Chondrocyte (in vitro differentiated cells): ENCODE measurements at regions not wholly inside any gene's neighbourhood (a gene's known extent, or its start where the extent isn't known, plus 50 kb on each side); places are given as distances from the start of the nearest gene placed in this dataset.

ENCODE experiments used
- DNase-seq: peaks from one replicate; pipeline ENCODE4 v3.0.0; 2021; ENCODE audit warnings: mixed read lengths, low spot score
- H3K27ac Mint-ChIP-seq: one replicate; pipeline ENCODE4 v1.8.0; 2021; ENCODE audit warnings: mild to moderate bottlenecking, moderate library complexity, mixed read lengths; ENCODE audit not compliant: unreplicated experiment
- H3K27me3 Mint-ChIP-seq: 2 replicates; pipeline ENCODE4 v1.8.0; 2021; ENCODE audit warnings: low read depth, mixed read lengths
- H3K36me3 Mint-ChIP-seq: 2 replicates; pipeline ENCODE4 v1.8.0; 2021; ENCODE audit warnings: low read depth, mixed read lengths
- H3K4me1 Mint-ChIP-seq: 2 replicates; pipeline ENCODE4 v1.8.0; 2021; ENCODE audit warnings: low read depth, mild to moderate bottlenecking, mixed read lengths
- H3K4me3 Mint-ChIP-seq: one replicate; pipeline ENCODE4 v1.8.0; 2021; ENCODE audit warnings: mild to moderate bottlenecking, moderate library complexity, mixed read lengths; ENCODE audit not compliant: unreplicated experiment
- H3K9me3 Mint-ChIP-seq: 2 replicates; pipeline ENCODE4 v1.8.0; 2021; ENCODE audit warnings: low read depth, mixed read lengths
- TF ChIP-seq, protein P1 (sequence below): fragments of 200-600 bp; sonication (generic); IDR thresholded peaks from 2 replicates; pipeline ENCODE4 v1.5.0; 2021; ENCODE audit warnings: antibody characterized with exemption, mild to moderate bottlenecking, moderate library complexity

DNA sequence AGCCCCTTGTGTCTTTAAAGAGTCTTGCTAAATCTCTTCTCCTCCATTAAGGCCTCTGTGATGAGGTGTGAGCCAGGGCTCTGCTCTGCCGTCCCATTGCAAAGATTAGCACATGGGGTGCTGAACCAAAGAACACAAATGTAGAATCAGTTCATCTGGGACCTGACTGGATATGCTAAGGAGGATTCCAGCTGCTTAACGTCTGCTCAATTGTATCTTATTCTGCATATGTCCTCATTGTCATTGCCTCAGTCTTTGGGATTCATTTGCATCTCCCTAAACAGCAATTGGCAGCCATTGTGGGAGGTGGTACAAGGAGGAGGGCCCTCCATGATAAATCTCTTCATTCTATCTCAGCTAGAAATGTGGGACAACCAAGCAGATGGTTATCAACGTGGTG is 106.3 kb upstream of the ADAMTS18 start:
- Mint-ChIP-seq H3K4me1 (no peaks in the 10 kb centered on the region), H3K4me3 (no peak overlapping the region), H3K36me3 (no peaks in the 10 kb centered on the region), H3K27me3 (peaks cover 5% of the 10 kb centered on the region), H3K27ac (no peak overlapping the region), H3K9me3 (no peaks in the 10 kb centered on the region)
- no peak for DNase-seq
- TF ChIP-seq, protein P1, sequence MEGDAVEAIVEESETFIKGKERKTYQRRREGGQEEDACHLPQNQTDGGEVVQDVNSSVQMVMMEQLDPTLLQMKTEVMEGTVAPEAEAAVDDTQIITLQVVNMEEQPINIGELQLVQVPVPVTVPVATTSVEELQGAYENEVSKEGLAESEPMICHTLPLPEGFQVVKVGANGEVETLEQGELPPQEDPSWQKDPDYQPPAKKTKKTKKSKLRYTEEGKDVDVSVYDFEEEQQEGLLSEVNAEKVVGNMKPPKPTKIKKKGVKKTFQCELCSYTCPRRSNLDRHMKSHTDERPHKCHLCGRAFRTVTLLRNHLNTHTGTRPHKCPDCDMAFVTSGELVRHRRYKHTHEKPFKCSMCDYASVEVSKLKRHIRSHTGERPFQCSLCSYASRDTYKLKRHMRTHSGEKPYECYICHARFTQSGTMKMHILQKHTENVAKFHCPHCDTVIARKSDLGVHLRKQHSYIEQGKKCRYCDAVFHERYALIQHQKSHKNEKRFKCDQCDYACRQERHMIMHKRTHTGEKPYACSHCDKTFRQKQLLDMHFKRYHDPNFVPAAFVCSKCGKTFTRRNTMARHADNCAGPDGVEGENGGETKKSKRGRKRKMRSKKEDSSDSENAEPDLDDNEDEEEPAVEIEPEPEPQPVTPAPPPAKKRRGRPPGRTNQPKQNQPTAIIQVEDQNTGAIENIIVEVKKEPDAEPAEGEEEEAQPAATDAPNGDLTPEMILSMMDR = no peak

DNA sequence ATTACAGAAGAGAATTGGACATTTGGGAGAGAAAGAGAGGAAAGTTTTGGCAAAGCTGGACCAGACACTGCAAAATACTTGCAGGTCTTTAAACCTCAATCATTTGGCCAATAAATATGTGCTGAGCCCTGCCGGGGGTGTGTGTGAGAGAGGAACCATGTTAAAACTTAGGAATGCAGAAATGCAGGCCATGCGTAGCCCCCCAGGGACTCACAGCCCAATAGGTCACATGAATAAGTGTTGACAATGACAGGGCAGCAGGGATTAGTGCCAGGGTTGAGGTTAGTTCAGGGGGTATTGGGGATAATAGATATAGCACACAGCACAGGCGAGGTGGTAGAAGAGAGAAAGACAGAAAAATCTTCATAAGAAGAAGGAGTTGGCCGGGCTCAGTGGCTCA is 113.3 kb upstream of the ADAMTS18 start:
- H3K9me3 Mint-ChIP-seq = no peaks in the 10 kb centered on the region
- H3K27ac Mint-ChIP-seq = no peak overlapping the region
- TF ChIP-seq, protein P1 = no peak
- H3K4me3 Mint-ChIP-seq = no peak overlapping the region
- H3K36me3 Mint-ChIP-seq = no peaks in the 10 kb centered on the region
- no peaks in the 10 kb centered on the region for H3K4me1 Mint-ChIP-seq
- H3K27me3 Mint-ChIP-seq = peaks cover 5% of the 10 kb centered on the region
- no peak for DNase-seq

DNA sequence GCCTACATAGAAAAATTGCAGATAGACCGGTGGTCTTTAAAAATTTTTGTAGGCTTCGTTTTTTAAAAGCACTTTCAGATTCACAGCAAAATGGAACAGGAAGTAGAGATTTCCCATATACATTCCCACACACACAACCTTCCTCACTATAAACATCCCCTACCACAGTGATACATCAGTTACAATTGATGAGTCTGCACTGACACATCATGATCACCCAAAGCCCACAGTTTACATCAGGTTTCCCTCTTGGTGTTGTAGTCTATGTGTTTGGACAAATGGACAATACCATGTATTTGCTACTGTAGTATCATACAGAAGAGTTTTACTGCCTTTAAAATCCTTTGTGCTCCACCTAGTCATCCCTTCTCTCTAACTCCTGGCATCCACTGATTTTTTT is 113.9 kb upstream of the ADAMTS18 start:
- TF ChIP-seq, protein P1 = no peak
- Mint-ChIP-seq H3K4me3 (no peak overlapping the region), H3K27me3 (peaks cover 5% of the 10 kb centered on the region), H3K4me1 (no peaks in the 10 kb centered on the region), H3K36me3 (no peaks in the 10 kb centered on the region), H3K9me3 (no peaks in the 10 kb centered on the region), H3K27ac (no peak overlapping the region)
- no peak for DNase-seq

DNA sequence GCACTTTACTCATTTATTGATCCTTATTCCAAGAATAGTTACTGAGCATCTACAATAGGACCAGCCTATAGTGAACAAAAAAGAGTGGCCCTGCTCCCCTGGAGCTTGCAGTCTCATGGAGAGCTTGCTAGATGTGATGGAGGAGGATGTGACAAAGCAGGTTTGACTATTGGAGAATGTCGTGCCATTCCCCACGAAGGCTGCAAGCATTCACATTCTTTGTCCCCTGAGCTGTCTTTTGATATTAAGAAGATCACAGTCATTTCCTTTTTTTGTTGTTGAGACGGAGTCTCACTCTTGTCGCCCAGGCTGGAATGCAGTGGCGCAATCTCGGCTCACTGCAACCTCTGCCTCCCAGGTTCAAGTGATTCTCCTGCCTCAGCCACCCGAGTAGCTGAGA is 115.0 kb upstream of the ADAMTS18 start:
- no peaks in the 10 kb centered on the region for H3K4me1 Mint-ChIP-seq
- no peak overlapping the region for H3K27ac Mint-ChIP-seq
- DNase-seq = no peak
- no peak overlapping the region for H3K4me3 Mint-ChIP-seq
- TF ChIP-seq, protein P1 = no peak
- peaks cover 5% of the 10 kb centered on the region for H3K27me3 Mint-ChIP-seq
- no peaks in the 10 kb centered on the region for H3K36me3 Mint-ChIP-seq
- no peaks in the 10 kb centered on the region for H3K9me3 Mint-ChIP-seq

DNA sequence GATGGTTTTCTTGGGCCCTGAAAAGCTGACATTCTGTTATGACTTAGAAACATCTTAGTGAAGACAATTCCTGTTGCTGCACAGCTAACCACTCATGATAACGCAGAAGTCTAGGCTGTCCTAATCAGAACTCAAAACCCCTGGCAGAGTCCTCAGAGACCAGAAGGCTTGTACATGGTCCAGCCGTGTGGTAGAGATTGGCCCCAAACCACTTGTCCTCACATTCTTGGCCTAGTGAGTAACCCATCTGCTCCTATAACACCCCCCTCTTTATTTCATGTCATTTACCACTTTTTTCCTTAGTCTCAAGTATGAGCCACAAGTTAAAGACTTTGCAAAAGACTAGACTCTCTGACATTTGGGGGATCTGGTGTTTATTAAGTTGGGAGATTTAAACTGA is 116.5 kb upstream of the ADAMTS18 start:
- no peak overlapping the region for H3K27ac Mint-ChIP-seq
- no peaks in the 10 kb centered on the region for H3K36me3 Mint-ChIP-seq
- no peak for DNase-seq
- TF ChIP-seq, protein P1 = no peak
- no peak overlapping the region for H3K4me3 Mint-ChIP-seq
- peaks cover 5% of the 10 kb centered on the region for H3K27me3 Mint-ChIP-seq
- no peaks in the 10 kb centered on the region for H3K4me1 Mint-ChIP-seq
- no peaks in the 10 kb centered on the region for H3K9me3 Mint-ChIP-seq
